Endothelial cell of umbilical vein (primary cell): ENCODE measurements at regions not wholly inside any gene's neighbourhood (a gene's known extent, or its start where the extent isn't known, plus 50 kb on each side); places are given as distances from the start of the nearest gene placed in this dataset.

Experiments
- BruUV-seq: library from RNA; stranded (reverse); fragments of 400-500 nt; replicated peaks from 2 replicates; lab custom pipeline; 2021; lab: Mats Ljungman, UMichigan
- CTCF ChIA-PET: fragments of 300-600, 350-600 bp; sonication (Branson Sonifier 250); formaldehyde crosslinking; loops from one replicate; lab custom pipeline; 2021; ENCODE audit warnings: antibody characterized with exemption, inconsistent platforms; lab: Charles Lee
- POLR2A ChIA-PET: fragments of 300-600, 350-600 bp; sonication (Branson Sonifier 250); formaldehyde crosslinking; loops from one replicate; lab custom pipeline; 2021; ENCODE audit warnings: antibody characterized with exemption, inconsistent platforms; lab: Charles Lee
- DNase-seq: peaks from one replicate; pipeline ENCODE4 v3.0.0-alpha.2; 2011; ENCODE audit warnings: low read depth, low spot score
- FAIRE-seq: peaks from 2 replicates; lab custom pipeline; 2011; peaks lifted over from hg19 to GRCh38; lab: Jason Lieb, UNC
- H2AFZ ChIP-seq: 2 replicates; pipeline ENCODE4 v1.6.0; 2012; ENCODE audit warnings: low read depth, low read length, control low read depth, inconsistent platforms
- H3K27ac ChIP-seq: 2 replicates; pipeline ENCODE4 v1.5.1; 2011; ENCODE audit warnings: low read depth, mild to moderate bottlenecking, control low read depth, low read length, moderate library complexity; ENCODE audit not compliant: insufficient read depth
- H3K27me3 ChIP-seq, 2 experiments: 2 replicates each; pipeline versions ENCODE4 v1.6.0 to v1.6.1; 2011; ENCODE audit warnings: low read length in 2 of 2, mixed read lengths in 1 of 2; ENCODE audit not compliant: control insufficient read depth in 2 of 2, insufficient read depth in 2 of 2
- H3K36me3 ChIP-seq, 2 experiments: 2 replicates in 1 of 2; 3 replicates in 1 of 2; pipeline ENCODE4 v1.5.1; 2011; ENCODE audit warnings: low read length in 2 of 2, mild to moderate bottlenecking in 1 of 2, moderate library complexity in 1 of 2; ENCODE audit not compliant: control insufficient read depth in 2 of 2, insufficient read depth in 2 of 2; ENCODE audit errors: extremely low read depth in 1 of 2
- H3K4me1 ChIP-seq: 3 replicates; pipeline ENCODE4 v1.5.1; 2011; ENCODE audit warnings: mild to moderate bottlenecking, low read length; ENCODE audit not compliant: control insufficient read depth, insufficient read depth; ENCODE audit errors: extremely low read depth
- H3K4me2 ChIP-seq: 2 replicates; pipeline ENCODE4 v1.6.1; 2011; ENCODE audit warnings: low read length, control low read depth, mixed read lengths; ENCODE audit not compliant: insufficient read depth
- H3K4me3 ChIP-seq, 3 experiments: fragments of 200-600 bp in 1 of 3; sonication (generic), shearing (Covaris generic) in 1 of 3; replicated peaks in 1 of 3; 2 replicates each; pipeline ENCODE4 v1.5.1; 2011 to 2016; ENCODE audit warnings: control low read depth in 3 of 3, low read length in 3 of 3, mild to moderate bottlenecking in 2 of 3, inconsistent platforms in 1 of 3, low read depth in 1 of 3, moderate library complexity in 1 of 3; ENCODE audit not compliant: insufficient read depth in 1 of 3
- H3K79me2 ChIP-seq: 2 replicates; pipeline ENCODE4 v1.6.0; 2012; ENCODE audit warnings: low read length, inconsistent platforms; ENCODE audit not compliant: control insufficient read depth, insufficient read depth
- H3K9ac ChIP-seq: replicated peaks from 2 replicates; pipeline ENCODE3; 2011; ENCODE audit warnings: low read length, control low read depth; ENCODE audit not compliant: insufficient read depth; ENCODE audit errors: extremely low read depth
- H3K9me1 ChIP-seq: replicated peaks from 3 replicates; pipeline ENCODE4 v1.6.0; 2011; ENCODE audit warnings: mild to moderate bottlenecking, low read length; ENCODE audit not compliant: control insufficient read depth, insufficient read depth; ENCODE audit errors: extremely low read depth
- H3K9me3 ChIP-seq: replicated peaks from 2 replicates; pipeline ENCODE4 v1.5.1; 2012; ENCODE audit warnings: low read length, inconsistent platforms; ENCODE audit not compliant: control insufficient read depth, insufficient read depth
- H4K20me1 ChIP-seq: replicated peaks from 2 replicates; pipeline ENCODE3; 2011; ENCODE audit warnings: mild to moderate bottlenecking, low read length; ENCODE audit not compliant: control insufficient read depth, insufficient read depth; ENCODE audit errors: extremely low read depth
- FOS ChIP-seq: IDR thresholded peaks from 2 replicates; pipeline ENCODE4 v1.6.1; 2011; ENCODE audit warnings: mild to moderate bottlenecking, low read length, moderate library complexity, borderline replicate concordance; ENCODE audit not compliant: insufficient read depth
- GATA2 ChIP-seq: IDR thresholded peaks from 2 replicates; pipeline ENCODE4 v1.7.0; 2011; ENCODE audit warnings: low read depth, mild to moderate bottlenecking, moderate library complexity, mixed read lengths, low read length; ENCODE audit not compliant: insufficient read length, insufficient read depth
- JUN ChIP-seq: IDR thresholded peaks from 2 replicates; pipeline ENCODE4 v1.6.1; 2011; ENCODE audit warnings: borderline replicate concordance, low read depth; ENCODE audit not compliant: insufficient read length, insufficient read depth
- MAX ChIP-seq: IDR thresholded peaks from 2 replicates; pipeline ENCODE4 v1.6.1; 2011; ENCODE audit not compliant: insufficient read depth, insufficient read length
- MYC ChIP-seq: IDR thresholded peaks from one replicate; pipeline ENCODE4 v1.6.1; 2011; ENCODE audit warnings: mild to moderate bottlenecking, low read depth, low read length
- POLR2AphosphoS5 ChIP-seq: IDR thresholded peaks from 2 replicates; pipeline ENCODE4 v1.6.1; 2012; ENCODE audit warnings: low read depth, mild to moderate bottlenecking, control low read depth, low read length, moderate library complexity; ENCODE audit not compliant: insufficient read depth
- dilution Hi-C: fragments of 300-500 bp; cut with MboI; formaldehyde crosslinking; loops from one replicate; pipeline ENCODE4 v1.15.0; 2019; ENCODE audit warnings: low sequenced_read_pairs; ENCODE audit not compliant: extremely low pct_ligation_motif_present
- intact Hi-C: fragments of 100-400 bp; cut with micrococcal nuclease; formaldehyde crosslinking; loops from one replicate; pipeline ENCODE4 v1.10.0; 2022

GRCh38 chr18:56509656-56510055 is 128.7 kb downstream of the TXNL1 start:
- POLR2A ChIA-PET, result no interaction called here
- H3K79me2 ChIP-seq, result no peaks in the 10 kb centered on the region
- intact Hi-C loops (no loop called here), dilution Hi-C loops (no loop called here)
- no peak for DNase-seq
- H3K4me3 ChIP-seq, result no peak overlapping the region
- FAIRE-seq, result no peak
- H4K20me1 ChIP-seq, result no peaks in the 10 kb centered on the region
- H3K9me3 ChIP-seq, result no peaks in the 10 kb centered on the region
- CTCF ChIA-PET, result no interaction called here
- no peak overlapping the region for H3K9ac ChIP-seq
- H3K27ac ChIP-seq, result no peak overlapping the region
- no peaks in the 10 kb centered on the region for H3K27me3 ChIP-seq
- no TSS peak for BruUV-seq
- H2AFZ ChIP-seq, result no peak overlapping the region
- no peak for TF ChIP-seq MAX
- peaks cover 3% of the 10 kb centered on the region for H3K4me1 ChIP-seq
- no peak overlapping the region for H3K4me2 ChIP-seq
- no peaks in the 10 kb centered on the region for H3K36me3 ChIP-seq
- H3K9me1 ChIP-seq, result no peaks in the 10 kb centered on the region

DNA sequence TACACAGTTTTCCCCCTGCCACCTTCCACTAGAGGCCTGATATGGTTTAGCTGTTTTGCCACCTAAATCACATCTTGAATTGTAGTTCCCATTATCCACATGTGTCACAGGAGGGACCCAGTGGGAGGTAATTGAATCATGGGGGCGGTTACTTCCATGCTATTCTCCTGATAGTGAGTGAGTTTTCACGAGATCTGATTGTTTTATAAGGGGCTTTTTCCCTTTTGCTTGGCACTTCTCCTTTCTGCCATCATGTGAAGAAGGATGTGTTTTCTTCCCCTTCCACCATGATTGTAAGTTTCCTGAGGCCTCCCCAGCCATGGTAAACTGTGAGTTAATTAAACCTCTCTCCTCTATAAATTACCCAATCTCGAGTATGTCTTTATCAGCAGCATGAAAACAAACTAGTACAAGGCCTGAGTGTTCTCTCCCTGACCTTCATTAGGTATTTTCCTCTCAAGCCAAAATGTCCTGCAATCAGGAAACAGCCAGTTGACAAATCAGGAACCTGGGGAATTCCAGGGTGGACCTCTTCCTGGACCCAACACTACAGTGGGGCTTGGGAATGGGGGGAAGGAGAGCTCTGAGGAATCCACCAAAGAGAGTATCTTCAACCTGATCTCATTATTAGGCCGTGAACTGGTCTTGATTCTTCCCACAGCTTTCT is 129.9 kb downstream of the TXNL1 start:
- CTCF ChIA-PET, result no interaction called here

More for the DNA sequence above, 129.9 kb downstream of the TXNL1 start:
- H3K27me3 ChIP-seq, result no peaks in the 10 kb centered on the region
- no peak overlapping the region for H3K27ac ChIP-seq
- intact Hi-C loops, result no loop called here
- no peak overlapping the region for H3K4me2 ChIP-seq
- no peaks in the 10 kb centered on the region for H4K20me1 ChIP-seq
- dilution Hi-C loops, result no loop called here
- BruUV-seq, result TSS peak; percentile 24
- H3K4me1 ChIP-seq, result peaks cover 3% of the 10 kb centered on the region
- peak overlapping the region; percentile 39 for H2AFZ ChIP-seq
- no peaks in the 10 kb centered on the region for H3K79me2 ChIP-seq
- TF ChIP-seq FOS (no peak), MAX (no peak), MYC (no peak), POLR2AphosphoS5 (no peak), GATA2 (no peak), JUN (no peak)
- no peaks in the 10 kb centered on the region for H3K9me3 ChIP-seq
- H3K36me3 ChIP-seq, result no peaks in the 10 kb centered on the region
- H3K9me1 ChIP-seq, result no peaks in the 10 kb centered on the region
- H3K4me3 ChIP-seq, result no peak overlapping the region
- DNase-seq, result peak; percentile 63
- FAIRE-seq, result peak; percentile 33
- POLR2A ChIA-PET, result no interaction called here
- no peak overlapping the region for H3K9ac ChIP-seq
